GM12878 (cell line): ENCODE measurements at regions not wholly inside any gene's neighbourhood (a gene's known extent, or its start where the extent isn't known, plus 50 kb on each side); places are given as distances from the start of the nearest gene placed in this dataset.

Source experiments
- CHD1 ChIP-seq: IDR thresholded peaks from 2 replicates; pipeline ENCODE4 v1.6.1; 2012; ENCODE audit warnings: low read depth, low read length, improper control_type of control experiment
- ESRRA ChIP-seq: IDR thresholded peaks from 2 replicates; pipeline ENCODE4 v1.6.1; 2012; ENCODE audit warnings: mild to moderate bottlenecking, low read length, improper control_type of control experiment
- FOS ChIP-seq: IDR thresholded peaks from 3 replicates; pipeline ENCODE4 v1.6.1; 2011; ENCODE audit warnings: borderline replicate concordance; ENCODE audit not compliant: insufficient read length; ENCODE audit errors: extremely low read depth
- POLR2A ChIP-seq: IDR thresholded peaks from 2 replicates; pipeline ENCODE4 v1.6.1; 2011; ENCODE audit warnings: low read depth, mild to moderate bottlenecking, low read length
- RAD21 ChIP-seq: IDR thresholded peaks from 2 replicates; pipeline ENCODE4 v1.6.1; 2011; ENCODE audit warnings: mild to moderate bottlenecking, low read depth, low read length, moderate library complexity; ENCODE audit not compliant: insufficient read depth
- REST ChIP-seq: IDR thresholded peaks from 2 replicates; pipeline ENCODE4 v1.6.1; 2012; ENCODE audit warnings: mild to moderate bottlenecking, low read depth, low read length
- TF ChIP-seq, protein P1 (sequence below): IDR thresholded peaks from 2 replicates; pipeline ENCODE4 v1.6.1; 2011; ENCODE audit warnings: low read depth, low read length, improper control_type of control experiment, borderline replicate concordance

DNA sequence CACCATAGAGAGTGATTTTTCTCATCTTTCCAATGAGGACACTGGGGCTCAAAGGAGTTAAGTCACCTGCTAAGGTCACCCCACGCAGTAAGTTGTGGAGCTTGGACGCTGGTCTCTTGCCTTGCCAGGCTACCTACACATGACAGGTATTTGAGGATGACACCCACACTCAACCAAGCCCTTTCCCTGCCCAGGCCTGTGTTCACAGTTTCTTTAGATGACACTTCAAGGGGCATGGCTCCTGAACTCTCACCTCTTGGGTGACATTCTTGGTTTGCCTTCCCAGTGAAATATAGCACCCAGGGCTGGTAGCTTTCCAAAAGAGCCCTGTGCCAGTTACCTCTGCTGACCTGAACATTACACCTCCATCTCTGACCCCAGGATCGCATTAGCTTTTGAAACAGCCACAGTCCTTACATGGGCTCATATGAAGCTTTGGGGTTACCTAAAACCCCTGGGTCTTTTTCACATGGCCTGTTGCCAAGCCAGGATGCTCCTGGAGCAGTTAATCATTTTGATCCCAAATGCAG, 148.0 kb downstream of the RPLP1 start:
- TF ChIP-seq ESRRA, result no peak
- TF ChIP-seq, protein P1, sequence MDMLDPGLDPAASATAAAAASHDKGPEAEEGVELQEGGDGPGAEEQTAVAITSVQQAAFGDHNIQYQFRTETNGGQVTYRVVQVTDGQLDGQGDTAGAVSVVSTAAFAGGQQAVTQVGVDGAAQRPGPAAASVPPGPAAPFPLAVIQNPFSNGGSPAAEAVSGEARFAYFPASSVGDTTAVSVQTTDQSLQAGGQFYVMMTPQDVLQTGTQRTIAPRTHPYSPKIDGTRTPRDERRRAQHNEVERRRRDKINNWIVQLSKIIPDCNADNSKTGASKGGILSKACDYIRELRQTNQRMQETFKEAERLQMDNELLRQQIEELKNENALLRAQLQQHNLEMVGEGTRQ, result no peak
- no peak for TF ChIP-seq POLR2A
- no peak for TF ChIP-seq CHD1
- no peak for TF ChIP-seq REST
- TF ChIP-seq RAD21, result no peak
- TF ChIP-seq FOS, result no peak
